Stimulated activated CD4-positive, alpha-beta T cell treated with anti-CD3 and anti-CD28 coated beads, Interleukin-2, amount 100 ng/mL, for 48 hours (primary cell): ENCODE measurements at regions not wholly inside any gene's neighbourhood (a gene's known extent, or its start where the extent isn't known, plus 50 kb on each side); places are given as distances from the start of the nearest gene placed in this dataset.

ENCODE experiments used
- DNase-seq, 2 donors: peaks; one replicate each; pipeline ENCODE4 v3.0.0-alpha.2; 2020

- no peak for DNase-seq
Observed at GRCh38 chr20:10724449-10725173, 50.8 kb upstream of the JAG1 start.

GRCh38 chr20:10728873-10729670 is 55.3 kb upstream of the JAG1 start:
- no peak for DNase-seq

DNA sequence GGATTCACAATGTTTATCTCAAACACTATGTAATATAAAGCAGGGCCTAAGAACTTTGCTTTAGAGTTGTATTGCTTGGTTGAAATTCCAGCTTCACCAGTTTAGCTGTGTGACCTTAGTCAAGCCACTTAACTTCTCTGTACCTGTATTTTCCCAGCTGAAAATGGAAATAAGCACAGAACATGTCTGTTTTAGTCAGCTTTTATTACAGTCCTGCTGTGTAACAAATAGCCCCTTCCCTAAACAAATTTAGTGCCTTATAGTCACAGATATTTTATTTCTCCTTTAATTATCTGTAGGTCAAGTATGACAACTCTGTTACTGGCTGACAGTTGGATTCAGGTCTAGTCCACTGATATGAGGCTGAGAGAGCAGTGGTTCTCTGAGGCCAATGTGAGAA is 56.0 kb upstream of the JAG1 start:
- no peak for DNase-seq

GRCh38 chr20:10730629-10731183 is 56.9 kb upstream of the JAG1 start:
- no peak for DNase-seq

- no peak for DNase-seq
Observed at GRCh38 chr20:10731190-10731965, 57.6 kb upstream of the JAG1 start.

GRCh38 chr20:10733122-10733521 is 59.3 kb upstream of the JAG1 start:
- DNase-seq: no peak

DNA sequence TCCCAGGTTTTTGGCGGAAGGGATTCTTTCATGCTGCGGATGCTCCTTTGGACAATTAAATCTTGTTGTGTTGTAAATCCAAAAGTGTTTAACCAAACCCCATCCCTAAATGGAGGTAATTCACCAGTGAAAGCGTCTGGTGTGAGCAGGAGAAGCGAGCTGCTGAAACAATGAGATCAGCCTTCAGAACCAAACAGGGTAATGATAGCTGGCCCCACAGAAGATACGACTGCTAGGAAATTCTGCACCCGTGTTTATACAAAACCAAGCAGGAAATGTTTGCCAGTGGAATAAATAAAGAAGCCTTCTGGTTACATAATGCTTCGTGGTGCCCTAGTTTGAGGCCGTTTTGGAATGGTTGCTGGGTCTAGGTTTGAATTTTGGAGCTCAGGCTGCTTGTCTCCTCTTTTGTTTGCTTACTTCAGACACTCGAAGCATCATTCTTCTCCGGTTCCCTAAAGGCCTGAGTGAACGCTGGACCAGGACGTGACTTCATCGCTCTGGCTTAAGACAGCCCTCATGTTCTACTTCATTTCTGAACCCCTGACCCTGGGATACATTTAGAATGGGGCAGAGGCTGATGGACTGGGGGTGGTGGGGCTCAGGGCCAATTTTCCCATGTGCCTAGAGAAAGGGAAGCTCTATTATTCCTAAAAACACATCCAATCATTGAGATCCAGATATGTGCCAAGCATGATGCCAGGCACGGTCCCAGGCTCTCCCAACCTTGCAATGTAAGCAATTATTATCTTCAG is 61.6 kb upstream of the JAG1 start:
- no peak for DNase-seq

DNA sequence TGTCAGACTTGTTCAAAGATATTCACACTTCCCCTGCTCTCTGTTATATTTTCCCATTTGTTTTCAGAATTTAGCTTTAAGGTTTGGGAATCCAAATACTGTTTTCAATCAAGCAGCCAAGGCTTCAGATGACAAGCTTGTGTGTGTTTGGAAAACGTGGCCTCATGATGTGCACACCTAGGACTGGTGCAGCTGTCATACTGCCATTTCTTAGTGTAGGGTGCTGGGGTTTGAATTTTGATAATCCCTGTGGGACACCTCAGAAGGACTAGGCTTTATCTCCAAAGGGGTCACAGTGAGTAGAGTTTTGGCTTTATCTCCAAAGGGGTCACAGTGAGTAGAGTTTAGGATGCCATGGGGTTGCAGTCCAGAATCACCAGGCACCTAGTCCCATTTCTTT is 65.3 kb upstream of the JAG1 start:
- DNase-seq: no peak

GRCh38 chr20:10739566-10739965 is 65.8 kb upstream of the JAG1 start:
- DNase-seq: no peak

DNA sequence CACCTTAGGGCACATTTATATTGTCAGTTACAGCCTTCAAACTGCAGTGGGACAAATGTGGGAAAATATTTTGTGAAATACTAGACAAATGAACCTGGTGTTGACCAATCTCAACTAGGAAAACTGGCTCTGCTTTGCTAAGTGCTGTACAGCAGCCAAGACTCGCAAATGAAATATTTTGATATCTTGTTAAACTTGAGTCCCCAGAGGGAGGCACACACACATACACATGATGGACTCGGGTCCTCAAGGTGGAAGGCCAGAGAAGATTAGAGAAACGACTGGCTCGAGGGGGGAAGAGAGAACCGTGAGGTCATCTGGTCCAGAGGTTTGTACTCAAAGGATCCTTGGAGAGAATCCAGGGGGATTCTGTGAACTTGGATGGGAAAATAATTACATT is 67.3 kb upstream of the JAG1 start:
- DNase-seq: no peak

DNA sequence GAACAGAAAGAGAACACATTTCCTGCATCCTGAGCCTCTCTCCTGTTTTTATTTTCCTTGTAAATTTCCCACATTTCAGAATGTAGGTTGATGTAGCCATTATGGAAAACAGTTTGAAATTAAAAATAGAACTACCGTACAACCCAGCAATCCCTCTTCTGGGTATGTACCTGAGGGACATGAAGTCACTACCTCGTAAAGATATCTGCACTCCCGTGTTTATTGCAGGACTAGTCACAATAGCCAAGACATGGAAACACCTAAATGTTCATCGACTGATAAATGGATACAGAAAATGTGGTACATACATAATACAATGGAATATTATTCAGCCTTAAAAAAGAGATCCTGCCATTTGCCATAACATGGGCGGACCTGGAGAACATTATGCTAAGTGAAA is 72.0 kb upstream of the JAG1 start:
- DNase-seq: no peak

GRCh38 chr20:10747019-10747418 is 73.2 kb upstream of the JAG1 start:
- no peak for DNase-seq

- DNase-seq: no peak
Observed at GRCh38 chr20:10749084-10749483, 75.3 kb upstream of the JAG1 start.

GRCh38 chr20:10752206-10752605 is 78.4 kb upstream of the JAG1 start:
- no peak for DNase-seq

GRCh38 chr20:10754824-10755223 is 81.0 kb upstream of the JAG1 start:
- no peak for DNase-seq

GRCh38 chr20:10758446-10758845 is 84.6 kb upstream of the JAG1 start:
- no peak for DNase-seq

DNA sequence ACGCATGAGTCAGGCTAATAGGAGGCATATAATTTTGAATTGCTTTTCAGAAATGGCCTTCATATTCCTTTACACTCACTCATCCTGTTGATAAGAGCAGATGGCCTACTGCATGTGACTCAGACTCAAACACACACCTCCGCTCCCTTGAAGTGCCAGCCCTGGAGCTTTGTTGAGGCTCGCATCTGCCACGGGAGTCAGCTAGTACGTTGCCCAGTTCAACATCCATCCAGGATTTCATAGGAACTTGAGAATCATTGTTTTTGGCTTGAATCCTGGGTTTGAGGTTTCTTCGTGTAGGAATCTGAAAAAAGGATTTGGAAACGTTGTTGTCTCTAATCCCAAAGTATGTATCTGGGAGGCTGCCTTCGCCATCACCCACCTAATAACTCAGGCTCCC is 87.4 kb upstream of the JAG1 start:
- DNase-seq: no peak

DNA sequence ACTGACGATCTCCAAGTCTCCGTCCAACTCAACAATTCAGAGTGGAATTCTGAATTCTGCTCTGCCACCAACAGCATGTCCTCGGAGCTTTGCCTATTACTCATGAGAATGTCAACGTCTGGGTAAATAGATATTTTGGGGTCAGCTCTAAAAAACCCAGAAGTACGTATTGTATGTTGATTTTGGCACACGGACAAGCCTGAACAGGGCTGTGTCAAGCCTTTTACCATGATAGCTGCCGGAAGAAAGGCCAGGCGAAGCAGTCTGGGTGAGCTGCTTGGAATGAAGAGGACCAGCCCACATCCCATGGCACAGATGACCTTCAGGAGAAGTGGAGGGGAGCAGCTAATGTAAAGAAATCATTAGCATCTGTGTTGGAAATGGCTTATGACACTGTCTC is 88.0 kb upstream of the JAG1 start:
- no peak for DNase-seq

DNA sequence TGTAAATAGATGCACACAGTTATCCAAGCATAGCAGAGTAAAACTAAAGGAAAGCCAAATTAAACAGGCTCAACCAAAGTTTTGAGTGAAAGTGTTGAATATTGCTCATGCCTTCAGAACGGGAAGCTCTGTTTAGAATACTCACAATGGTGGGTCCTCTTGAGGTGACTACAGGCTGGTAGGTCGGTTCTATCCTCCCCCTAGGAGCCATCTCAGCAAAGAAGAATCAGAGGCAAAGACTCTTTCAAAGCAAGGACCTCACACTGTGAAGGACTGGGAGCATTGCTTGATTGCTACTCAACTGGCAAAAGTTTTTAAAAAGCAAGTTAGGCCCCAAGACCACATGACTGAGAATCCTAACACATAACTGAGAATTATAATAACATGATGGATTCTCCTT is 88.4 kb upstream of the JAG1 start:
- no peak for DNase-seq

- DNase-seq: no peak
Observed at GRCh38 chr20:10763112-10763511, 89.3 kb upstream of the JAG1 start.

- no peak for DNase-seq
Observed at GRCh38 chr20:10769700-10770099, 95.9 kb upstream of the JAG1 start.

GRCh38 chr20:10770753-10771152 is 97.0 kb upstream of the JAG1 start:
- no peak for DNase-seq
